ENCODE measurements at regions not wholly inside any gene's neighbourhood (a gene's known extent, or its start where the extent isn't known, plus 50 kb on each side); places are given as distances from the start of the nearest gene placed in this dataset.

DNA sequence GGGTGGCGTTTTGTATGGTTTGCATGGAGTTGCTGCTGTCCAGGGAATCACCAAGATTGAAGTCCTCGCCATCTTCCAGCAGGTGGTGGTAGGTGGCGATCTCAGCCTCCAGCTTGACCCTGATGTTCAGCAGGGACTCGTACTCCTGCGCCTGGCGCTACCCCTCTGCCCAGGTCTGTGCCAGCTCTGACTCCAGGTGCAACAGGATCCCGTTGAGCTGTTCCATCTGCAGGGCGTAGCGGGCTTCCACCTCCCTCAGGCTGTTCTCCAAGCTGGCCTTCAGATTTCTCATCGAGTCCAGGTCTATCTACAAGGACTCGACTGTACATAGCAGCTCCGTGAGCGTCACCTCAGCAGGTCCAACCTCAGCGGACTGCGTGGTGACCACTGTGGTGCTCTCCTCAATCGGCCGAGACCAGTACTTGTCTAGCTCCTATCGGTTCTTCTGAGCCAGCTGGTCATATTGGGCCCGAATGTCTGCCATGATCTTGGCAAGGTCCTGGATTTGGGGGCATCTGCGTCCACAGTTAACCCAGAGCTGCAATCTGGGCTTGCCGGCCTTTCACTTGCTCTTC is 1584.8 kb upstream of the ACO1 start:
- Histone ChIP-seq H3K9me3 (no peaks in the 10 kb centered on the region), H3K27ac (no peak overlapping the region), H3K36me3 (no peaks in the 10 kb centered on the region), H3K4me3 (no peak overlapping the region), H3K27me3 (ENCODE audit: low read depth) (no peaks in the 10 kb centered on the region), H3K4me1 (no peaks in the 10 kb centered on the region)
- ATAC-seq = no peak
- TF ChIP-seq, protein P1, sequence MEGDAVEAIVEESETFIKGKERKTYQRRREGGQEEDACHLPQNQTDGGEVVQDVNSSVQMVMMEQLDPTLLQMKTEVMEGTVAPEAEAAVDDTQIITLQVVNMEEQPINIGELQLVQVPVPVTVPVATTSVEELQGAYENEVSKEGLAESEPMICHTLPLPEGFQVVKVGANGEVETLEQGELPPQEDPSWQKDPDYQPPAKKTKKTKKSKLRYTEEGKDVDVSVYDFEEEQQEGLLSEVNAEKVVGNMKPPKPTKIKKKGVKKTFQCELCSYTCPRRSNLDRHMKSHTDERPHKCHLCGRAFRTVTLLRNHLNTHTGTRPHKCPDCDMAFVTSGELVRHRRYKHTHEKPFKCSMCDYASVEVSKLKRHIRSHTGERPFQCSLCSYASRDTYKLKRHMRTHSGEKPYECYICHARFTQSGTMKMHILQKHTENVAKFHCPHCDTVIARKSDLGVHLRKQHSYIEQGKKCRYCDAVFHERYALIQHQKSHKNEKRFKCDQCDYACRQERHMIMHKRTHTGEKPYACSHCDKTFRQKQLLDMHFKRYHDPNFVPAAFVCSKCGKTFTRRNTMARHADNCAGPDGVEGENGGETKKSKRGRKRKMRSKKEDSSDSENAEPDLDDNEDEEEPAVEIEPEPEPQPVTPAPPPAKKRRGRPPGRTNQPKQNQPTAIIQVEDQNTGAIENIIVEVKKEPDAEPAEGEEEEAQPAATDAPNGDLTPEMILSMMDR (IDR thresholded peaks at IDR 0.05) = no peak
- DNase-seq = peak; percentile 22
- intact Hi-C loops (cut with DNase I) = no loop called here

DNA sequence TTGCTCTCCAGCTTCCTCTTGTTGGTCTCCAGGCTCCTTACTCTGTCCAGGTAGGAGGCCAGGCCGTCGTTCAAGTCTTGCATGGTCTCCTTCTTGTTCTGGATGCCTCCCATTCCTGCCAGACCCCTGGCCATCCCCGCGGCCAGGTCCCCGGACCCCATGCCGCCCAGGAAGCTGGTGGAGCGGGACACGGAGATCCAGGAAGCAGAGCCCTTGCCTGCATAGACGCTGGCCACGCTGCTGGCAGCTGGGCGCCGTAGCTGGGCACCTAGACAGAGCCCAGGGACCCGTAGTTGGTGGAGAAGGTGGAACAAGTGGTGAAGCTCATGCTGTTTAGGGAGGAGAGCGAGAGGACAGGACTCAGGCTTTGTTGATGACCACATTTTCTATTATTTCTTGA is 1584.0 kb upstream of the ACO1 start:
- DNase-seq (peak; percentile 20), ATAC-seq (no peak)
- TF ChIP-seq, protein P1 (IDR thresholded peaks at IDR 0.05) = no peak
- Histone ChIP-seq H3K27ac (no peak overlapping the region), H3K9me3 (no peaks in the 10 kb centered on the region), H3K4me3 (no peak overlapping the region), H3K27me3 (ENCODE audit: low read depth) (no peaks in the 10 kb centered on the region), H3K4me1 (no peaks in the 10 kb centered on the region), H3K36me3 (no peaks in the 10 kb centered on the region)
- intact Hi-C loops (cut with DNase I) = no loop called here

DNA sequence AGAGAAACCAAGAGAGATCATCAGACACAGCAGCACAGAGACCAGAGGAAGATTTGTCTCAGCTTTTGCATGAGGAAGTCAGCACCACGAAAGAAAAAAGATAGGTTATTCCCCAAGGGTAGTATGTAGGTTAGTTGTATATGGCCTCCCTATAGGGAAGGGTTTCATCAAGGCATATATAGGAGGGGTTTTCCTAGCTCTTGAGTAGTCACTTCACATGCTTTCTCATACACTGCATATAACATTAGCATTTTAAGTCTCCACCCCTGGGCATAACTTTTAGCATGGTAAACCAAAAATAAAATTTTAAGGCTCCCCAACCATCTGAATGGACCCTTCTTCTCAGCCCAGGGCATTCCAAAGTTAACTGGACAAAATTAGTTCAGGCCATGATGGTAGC is 1571.6 kb upstream of the ACO1 start:
- Histone ChIP-seq H3K27ac (no peak overlapping the region), H3K27me3 (ENCODE audit: low read depth) (no peaks in the 10 kb centered on the region), H3K4me3 (no peak overlapping the region), H3K4me1 (no peaks in the 10 kb centered on the region), H3K9me3 (no peaks in the 10 kb centered on the region), H3K36me3 (no peaks in the 10 kb centered on the region)
- TF ChIP-seq, protein P1 (IDR thresholded peaks at IDR 0.05) = no peak
- ATAC-seq (no peak), DNase-seq (no peak)
- intact Hi-C loops (cut with DNase I) = no loop called here

DNA sequence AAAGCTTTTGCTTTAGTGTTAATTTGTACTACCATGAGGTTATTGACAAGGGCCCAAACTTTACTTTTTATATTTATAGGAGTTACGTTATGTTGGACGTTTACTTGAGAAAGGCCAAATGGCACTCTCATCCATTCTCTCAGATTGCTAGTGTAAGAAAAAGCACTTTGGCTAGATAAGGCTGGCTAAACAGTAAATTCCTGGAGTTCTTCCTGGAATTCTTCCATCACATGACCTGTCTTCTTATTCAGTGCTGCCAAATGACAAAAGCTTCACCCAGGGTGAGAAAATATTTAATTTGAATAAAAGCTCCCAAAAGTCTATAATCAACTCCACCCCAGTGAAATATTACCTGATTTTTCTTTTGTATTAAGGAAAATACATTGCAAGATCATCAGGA is 1568.9 kb upstream of the ACO1 start:
- intact Hi-C loops (cut with DNase I) = no loop called here
- no peak for DNase-seq
- TF ChIP-seq, protein P1 (IDR thresholded peaks at IDR 0.05) = no peak
- Histone ChIP-seq H3K27me3 (ENCODE audit: low read depth) (no peaks in the 10 kb centered on the region), H3K4me1 (no peaks in the 10 kb centered on the region), H3K36me3 (no peaks in the 10 kb centered on the region), H3K4me3 (no peak overlapping the region), H3K9me3 (no peaks in the 10 kb centered on the region), H3K27ac (no peak overlapping the region)
- ATAC-seq = no peak

DNA sequence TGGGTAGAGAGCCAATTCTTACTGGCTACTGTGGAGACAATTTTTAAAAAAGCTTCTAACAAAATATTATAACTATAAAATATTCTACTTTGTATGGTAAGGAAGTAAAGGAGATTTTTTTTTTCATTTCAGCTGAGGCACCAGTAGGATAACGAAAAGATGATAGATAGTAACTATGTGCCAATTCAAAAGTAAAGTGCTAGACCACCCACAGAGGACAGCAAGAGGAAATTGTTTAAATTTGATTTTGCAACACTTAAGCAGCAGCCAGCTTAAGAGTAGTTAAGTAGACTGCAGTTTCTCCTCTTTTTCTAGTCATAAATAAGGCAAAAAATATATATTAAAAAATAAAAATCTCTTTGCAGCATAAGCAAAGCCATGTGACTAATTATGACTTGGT is 1539.3 kb upstream of the ACO1 start:
- ATAC-seq = no peak
- Histone ChIP-seq H3K27ac (no peak overlapping the region), H3K27me3 (ENCODE audit: low read depth) (no peaks in the 10 kb centered on the region), H3K36me3 (no peaks in the 10 kb centered on the region), H3K4me3 (no peak overlapping the region), H3K9me3 (no peaks in the 10 kb centered on the region), H3K4me1 (no peaks in the 10 kb centered on the region)
- DNase-seq = no peak
- intact Hi-C loops (cut with DNase I) = no loop called here
- TF ChIP-seq, protein P1 (IDR thresholded peaks at IDR 0.05) = no peak

DNA sequence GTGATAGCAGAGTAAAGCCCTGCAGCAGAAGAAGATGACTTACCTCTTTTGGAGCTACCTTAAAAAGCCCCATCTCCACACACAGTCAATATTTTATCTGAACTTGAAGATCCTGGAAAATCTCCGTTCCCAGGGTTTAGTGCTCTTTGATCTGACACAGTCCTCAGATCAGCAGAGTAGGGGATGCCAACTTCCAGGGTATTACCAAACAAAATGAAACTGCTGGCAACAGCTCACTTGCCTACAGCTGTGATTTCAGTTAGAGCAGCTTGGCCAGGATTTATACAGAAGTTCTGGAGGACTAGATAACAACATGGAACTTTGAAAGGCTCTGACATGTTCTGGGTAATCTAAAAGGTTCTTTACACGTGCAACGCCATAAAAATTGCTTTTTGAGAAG is 1537.8 kb upstream of the ACO1 start:
- no peaks in the 10 kb centered on the region for H3K4me1 ChIP-seq
- no peaks in the 10 kb centered on the region for H3K27me3 ChIP-seq (ENCODE audit: low read depth)
- intact Hi-C loops (cut with DNase I) = no loop called here
- no peaks in the 10 kb centered on the region for H3K36me3 ChIP-seq
- DNase-seq (no peak), ATAC-seq (peak; percentile 15 to 21)
- no peak overlapping the region for H3K4me3 ChIP-seq
- peaks cover 5% of the 10 kb centered on the region for H3K9me3 ChIP-seq
- H3K27ac ChIP-seq = no peak overlapping the region
- TF ChIP-seq, protein P1 (IDR thresholded peaks at IDR 0.05) = no peak
